HUDEP-2 (cell line): ENCODE measurements at regions not wholly inside any gene's neighbourhood (a gene's known extent, or its start where the extent isn't known, plus 50 kb on each side); places are given as distances from the start of the nearest gene placed in this dataset.

Experiments used
- DNase-seq, 76 experiments: peaks; one replicate each; lab custom pipeline; 2025; ENCODE audit not compliant: unreplicated experiment in 76 of 76; lab: John Stamatoyannopoulos, UW

GRCh38 chr5:68352166-68352565 is 136.6 kb downstream of the PIK3R1 start:
- DNase-seq = no peak

GRCh38 chr5:68353605-68354004 is 138.0 kb downstream of the PIK3R1 start:
- DNase-seq = no peak

- DNase-seq = peak in 19 of 76 experiments; percentile 5 to 49 (median 14)
Observed at GRCh38 chr5:68354315-68354714, 138.8 kb downstream of the PIK3R1 start.

- DNase-seq = no peak
Observed at GRCh38 chr5:68356216-68356615, 140.7 kb downstream of the PIK3R1 start.

GRCh38 chr5:68356623-68357022 is 141.1 kb downstream of the PIK3R1 start:
- DNase-seq = no peak

GRCh38 chr5:68359699-68360098 is 144.1 kb downstream of the PIK3R1 start:
- DNase-seq = no peak

- no peak for DNase-seq
Observed at GRCh38 chr5:68362331-68362730, 146.8 kb downstream of the PIK3R1 start.

GRCh38 chr5:68365889-68366288 is 150.3 kb downstream of the PIK3R1 start:
- no peak for DNase-seq

GRCh38 chr5:68367287-68367686 is 151.7 kb downstream of the PIK3R1 start:
- peak in 74 of 76 experiments; percentile 25 to 88 (median 66) for DNase-seq

- DNase-seq = peak in 6 of 76 experiments; percentile 9 to 66 (median 44)
Observed at GRCh38 chr5:68367717-68368116, 152.2 kb downstream of the PIK3R1 start.

GRCh38 chr5:68368311-68369022 is 152.9 kb downstream of the PIK3R1 start:
- DNase-seq = no peak

- no peak for DNase-seq
Observed at GRCh38 chr5:68369023-68369359, 153.4 kb downstream of the PIK3R1 start.

- no peak for DNase-seq
Observed at GRCh38 chr5:68369457-68370125, 154.0 kb downstream of the PIK3R1 start.

GRCh38 chr5:68370196-68370595 is 154.6 kb downstream of the PIK3R1 start:
- DNase-seq = peak in 1 of 76 experiments; percentile 21

- DNase-seq = peak in 1 of 76 experiments; percentile 5
Observed at GRCh38 chr5:68371607-68372006, 156.1 kb downstream of the PIK3R1 start.

- DNase-seq = no peak
Observed at GRCh38 chr5:68372161-68372560, 156.6 kb downstream of the PIK3R1 start.

- no peak for DNase-seq
Observed at GRCh38 chr5:68373050-68373449, 157.5 kb downstream of the PIK3R1 start.

GRCh38 chr5:68374796-68375518 is 159.4 kb downstream of the PIK3R1 start:
- DNase-seq = peak in 2 of 76 experiments; percentile 12 to 14

- DNase-seq = no peak
Observed at GRCh38 chr5:68375540-68375939, 160.0 kb downstream of the PIK3R1 start.

- DNase-seq = no peak
Observed at GRCh38 chr5:68376935-68377334, 161.4 kb downstream of the PIK3R1 start.

GRCh38 chr5:68377733-68378132 is 162.2 kb downstream of the PIK3R1 start:
- no peak for DNase-seq
